Dedifferentiated amniotic fluid mesenchymal stem cell (primary cell): ENCODE measurements at regions not wholly inside any gene's neighbourhood (a gene's known extent, or its start where the extent isn't known, plus 50 kb on each side); places are given as distances from the start of the nearest gene placed in this dataset.

Experiments
- DNase-seq: peaks from one replicate; pipeline ENCODE4 v3.0.0-alpha.2; 2016; ENCODE audit errors: extremely low spot score

- no peak for DNase-seq
Observed at GRCh38 chr9:110143485-110143884, 64.5 kb downstream of the C9orf152 start.

- DNase-seq = no peak
Observed at GRCh38 chr9:110143950-110144545, 63.9 kb downstream of the C9orf152 start.

GRCh38 chr9:110146373-110146772 lies 61.6 kb downstream of the C9orf152 start:
- no peak for DNase-seq

GRCh38 chr9:110148384-110148783 lies 59.6 kb downstream of the C9orf152 start:
- no peak for DNase-seq

GRCh38 chr9:110148891-110149290 lies 59.1 kb downstream of the C9orf152 start:
- no peak for DNase-seq
